GM18502 (cell line): ENCODE measurements at regions not wholly inside any gene's neighbourhood (a gene's known extent, or its start where the extent isn't known, plus 50 kb on each side); places are given as distances from the start of the nearest gene placed in this dataset.
"Not testable (repeated sequence)": the region's sequence is repeated elsewhere in the genome, so short reads cannot be mapped to it uniquely, and the experiment has no call there.

ENCODE experiments used
- ATAC-seq: cut with Tn5 transposase; IDR thresholded peaks from one replicate; pipeline ENCODE4 v1.9.1; 2021; ENCODE audit warnings: mild to moderate bottlenecking; ENCODE audit not compliant: unreplicated experiment, poor library complexity

- not testable (repeated sequence) for ATAC-seq
Measured at GRCh38 chr9:62526306-62526705, 1336.5 kb downstream of the SPATA31A7 start.

- ATAC-seq = not testable (repeated sequence)
Measured at GRCh38 chr9:62532162-62532776, 1342.4 kb downstream of the SPATA31A7 start.

GRCh38 chr9:62532777-62533173 is 1342.9 kb downstream of the SPATA31A7 start:
- not testable (repeated sequence) for ATAC-seq

- peak; percentile 66 for ATAC-seq
Measured at GRCh38 chr9:62550539-62550938, 1360.7 kb downstream of the SPATA31A7 start.

GRCh38 chr9:62560603-62561002 is 1370.8 kb downstream of the SPATA31A7 start:
- ATAC-seq = not testable (repeated sequence)

GRCh38 chr9:62565132-62565531 is 1375.3 kb downstream of the SPATA31A7 start:
- not testable (repeated sequence) for ATAC-seq

- not testable (repeated sequence) for ATAC-seq
Measured at GRCh38 chr9:62566430-62566829, 1376.6 kb downstream of the SPATA31A7 start.

- ATAC-seq = not testable (repeated sequence)
Measured at GRCh38 chr9:62597128-62597527, 1407.3 kb downstream of the SPATA31A7 start.
